Transverse colon (tissue), 4 donors: ENCODE measurements at regions not wholly inside any gene's neighbourhood (a gene's known extent, or its start where the extent isn't known, plus 50 kb on each side); places are given as distances from the start of the nearest gene placed in this dataset.

Experiments
- DNase-seq: peaks from one replicate; pipeline ENCODE4 v3.0.0-alpha.2; 2019
- H3K27ac ChIP-seq, 4 donors: fragments of 200-600 bp; sonication (generic); 2 replicates each; pipeline ENCODE4 v1.5.1; 2016 to 2018; ENCODE audit warnings: inconsistent platforms in 4 of 4
- H3K27me3 ChIP-seq: fragments of 200-600 bp; sonication (generic); 2 replicates; pipeline ENCODE4 v1.5.1; 2017; ENCODE audit warnings: inconsistent platforms
- H3K36me3 ChIP-seq, 4 donors: fragments of 200-600 bp; sonication (generic); 2 replicates each; pipeline ENCODE4 v1.5.1; 2017 to 2019; ENCODE audit warnings: inconsistent platforms in 4 of 4
- H3K4me1 ChIP-seq, 4 donors: fragments of 200-600 bp; sonication (generic); 2 replicates each; pipeline ENCODE4 v1.5.1; 2017 to 2020; ENCODE audit warnings: inconsistent platforms in 4 of 4
- H3K4me3 ChIP-seq, 4 donors: fragments of 200-600 bp; sonication (generic); 1 replicate in 1 of 4; 2 replicates in 3 of 4; pipeline versions ENCODE4 v1.5.1 to v1.6.1; 2017 to 2019; ENCODE audit warnings: inconsistent platforms in 4 of 4
- H3K9me3 ChIP-seq, 2 donors: fragments of 200-600 bp; sonication (generic); 2 replicates each; pipeline ENCODE4 v1.5.1; 2017 to 2019; ENCODE audit warnings: inconsistent platforms in 2 of 2
- EP300 ChIP-seq: sonication (generic); formaldehyde crosslinking; IDR thresholded peaks from one replicate; pipeline ENCODE4 v1.6.1; 2017; ENCODE audit warnings: antibody characterized with exemption, low read depth
- POLR2A ChIP-seq: fragments of 450-650 bp; IDR thresholded peaks from one replicate; pipeline ENCODE4 v1.6.1; 2016; ENCODE audit warnings: antibody characterized with exemption, mild to moderate bottlenecking, moderate library complexity
- POLR2AphosphoS5 ChIP-seq, 3 donors: sonication (generic); formaldehyde crosslinking; IDR thresholded peaks; one replicate each; pipeline ENCODE4 v1.6.1; 2016; ENCODE audit warnings: antibody characterized with exemption in 3 of 3
- WGBS, 2 donors: methylation state at CpG; one replicate each; pipeline ENCODE4 v1.1.5; 2018; ENCODE audit warnings: low coverage in 1 of 2; 5-methylcytosine and 5-hydroxymethylcytosine counted together
- in situ Hi-C, 4 donors: fragments of 200-750 bp; cut with MboI; loops; one replicate each; pipeline versions ENCODE4 v1.15.0 to v1.15.1; 2017; ENCODE audit warnings: low sequenced_read_pairs in 3 of 4, low pct_ligation_motif_present in 1 of 4, low pct_unique_long_range_greater_than_20kb in 1 of 4
- intact Hi-C: fragments of 100-400 bp; cut with DNase I; formaldehyde crosslinking; loops from one replicate; pipeline ENCODE4 v1.15.1; 2023; ENCODE audit warnings: low total_unique reads
- TF ChIP-seq, protein P1 (sequence below), 5 experiments: fragments of 200-600 bp in 3 of 5; fragments of 450-650 bp in 2 of 5; sonication (generic) in 3 of 5; IDR thresholded peaks; 1 replicate in 2 of 5; 2 replicates in 3 of 5; pipeline ENCODE4 v1.5.1; 2016 to 2017; ENCODE audit warnings: antibody characterized with exemption in 5 of 5, inconsistent platforms in 3 of 5, mild to moderate bottlenecking in 2 of 5, moderate library complexity in 1 of 5

DNA sequence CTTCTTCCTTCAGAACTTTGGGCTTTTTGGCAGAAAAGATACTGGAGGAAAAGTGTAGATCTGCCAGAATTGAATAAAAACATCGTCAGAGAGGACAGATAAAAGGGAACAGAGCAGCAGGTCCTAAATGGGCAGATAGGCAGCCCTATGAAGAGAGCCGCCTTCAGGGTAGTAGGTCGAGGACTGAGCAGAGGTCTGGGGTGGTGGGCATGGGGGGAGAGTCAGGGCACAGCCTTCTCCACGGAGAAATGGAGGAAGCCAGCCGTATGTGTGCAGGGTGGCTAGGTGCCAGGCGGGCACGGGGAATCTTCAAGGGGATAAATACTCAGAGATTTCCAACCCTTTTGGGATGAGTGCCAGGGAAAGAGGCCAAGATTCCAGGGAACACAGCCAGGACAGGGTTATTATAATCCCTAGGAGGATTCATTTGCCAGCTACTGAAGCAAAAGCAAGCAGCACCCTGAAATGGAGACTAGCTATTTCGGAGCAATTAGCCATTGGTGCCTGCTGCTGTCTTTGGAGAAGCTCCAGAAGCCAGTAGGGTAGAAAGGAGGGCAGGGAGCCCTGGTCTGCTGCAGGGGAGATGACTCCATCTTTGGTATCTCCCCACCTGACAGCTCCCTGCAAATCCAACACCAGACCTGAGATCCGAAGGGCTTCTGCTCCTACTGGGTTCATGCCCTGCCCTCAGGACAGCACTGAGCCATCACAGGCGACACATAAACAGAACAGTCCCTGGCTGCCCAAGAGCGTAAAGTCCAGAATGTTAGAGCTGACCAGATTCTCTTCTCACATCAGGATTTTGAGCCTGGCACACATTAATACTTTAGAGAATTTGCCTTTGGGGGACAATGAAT lies 174.5 kb upstream of the NTM start:
- in situ Hi-C loops: no loop called here

DNA sequence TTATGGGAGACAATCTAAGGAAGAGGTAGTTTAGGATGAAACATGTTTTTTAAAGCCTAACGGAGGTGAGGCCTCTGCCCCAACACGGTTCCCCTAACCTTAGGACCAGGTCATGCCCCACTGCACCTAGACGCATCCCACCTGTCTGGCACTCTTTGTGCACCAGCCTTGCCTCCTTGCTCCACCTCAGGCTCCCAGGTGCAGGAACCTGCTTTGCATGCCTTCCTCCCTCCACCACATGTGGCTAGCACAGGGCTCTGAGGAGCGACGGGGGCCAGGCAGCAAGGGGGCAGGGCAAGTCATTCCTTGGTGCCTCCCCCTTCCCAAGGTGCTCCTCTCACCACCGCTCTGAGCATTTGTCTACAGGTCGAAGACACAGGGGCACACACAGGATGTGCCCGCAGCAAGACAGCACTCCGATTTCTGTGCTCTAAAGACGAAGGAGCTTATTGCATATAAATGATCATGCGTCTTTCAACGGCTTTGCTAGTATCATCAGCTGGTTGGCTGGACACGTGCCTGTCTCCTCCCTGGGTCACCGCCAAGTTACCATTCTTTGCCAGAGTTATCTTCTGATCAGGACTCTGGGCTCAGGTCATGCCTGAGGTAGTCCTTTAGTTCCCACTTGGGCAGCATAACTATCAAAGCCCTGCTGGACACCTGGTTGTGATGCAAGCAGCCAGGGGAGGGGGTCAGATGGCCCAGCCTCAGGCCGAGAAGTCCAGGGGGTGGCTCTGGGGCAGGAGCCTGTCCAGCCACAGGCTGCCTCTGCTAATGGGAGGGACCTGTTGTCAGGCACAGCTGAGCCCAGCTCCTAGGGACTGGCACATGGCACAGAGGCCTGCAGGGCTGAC lies 172.0 kb upstream of the NTM start:
- Histone ChIP-seq H3K27me3 (no peaks in the 10 kb centered on the region), H3K9me3 (no peaks in the 10 kb centered on the region), H3K4me1 (peaks cover 4 to 17% (median 6%) of the 10 kb centered on the region in 4 donors), H3K36me3 (no peaks in the 10 kb centered on the region), H3K27ac (no peak overlapping the region), H3K4me3 (no peak overlapping the region)
- 74% methylated on average over 15 of the region's 15 CpGs; no CpG with 5 or more reads in 1 of the 2 donors for WGBS, 2 donors
- no peak for TF ChIP-seq POLR2A
- TF ChIP-seq EP300: no peak
- no peak for TF ChIP-seq POLR2AphosphoS5 (IDR thresholded peaks at IDR 0.05)
- TF ChIP-seq, protein P1, sequence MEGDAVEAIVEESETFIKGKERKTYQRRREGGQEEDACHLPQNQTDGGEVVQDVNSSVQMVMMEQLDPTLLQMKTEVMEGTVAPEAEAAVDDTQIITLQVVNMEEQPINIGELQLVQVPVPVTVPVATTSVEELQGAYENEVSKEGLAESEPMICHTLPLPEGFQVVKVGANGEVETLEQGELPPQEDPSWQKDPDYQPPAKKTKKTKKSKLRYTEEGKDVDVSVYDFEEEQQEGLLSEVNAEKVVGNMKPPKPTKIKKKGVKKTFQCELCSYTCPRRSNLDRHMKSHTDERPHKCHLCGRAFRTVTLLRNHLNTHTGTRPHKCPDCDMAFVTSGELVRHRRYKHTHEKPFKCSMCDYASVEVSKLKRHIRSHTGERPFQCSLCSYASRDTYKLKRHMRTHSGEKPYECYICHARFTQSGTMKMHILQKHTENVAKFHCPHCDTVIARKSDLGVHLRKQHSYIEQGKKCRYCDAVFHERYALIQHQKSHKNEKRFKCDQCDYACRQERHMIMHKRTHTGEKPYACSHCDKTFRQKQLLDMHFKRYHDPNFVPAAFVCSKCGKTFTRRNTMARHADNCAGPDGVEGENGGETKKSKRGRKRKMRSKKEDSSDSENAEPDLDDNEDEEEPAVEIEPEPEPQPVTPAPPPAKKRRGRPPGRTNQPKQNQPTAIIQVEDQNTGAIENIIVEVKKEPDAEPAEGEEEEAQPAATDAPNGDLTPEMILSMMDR (IDR thresholded peaks at IDR 0.05): no peak
- intact Hi-C loops (no loop called here), in situ Hi-C loops (no loop called here)
- no peak for DNase-seq

More for the DNA sequence above, 174.5 kb upstream of the NTM start:
- intact Hi-C loops: no loop called here
- H3K9me3 ChIP-seq: no peaks in the 10 kb centered on the region
- peak; percentile 61 for DNase-seq
- H3K4me3 ChIP-seq: no peak overlapping the region
- WGBS, 2 donors: 20 to 26% methylated on average over 8 to 10 of the region's 11 CpGs
- peak overlapping the region in 3 of 4 donors; percentile 12 to 68 (median 46) for H3K27ac ChIP-seq
- TF ChIP-seq POLR2AphosphoS5 (IDR thresholded peaks at IDR 0.05) (peak in 1 of 3 donors; percentile 23), POLR2A (no peak), EP300 (no peak)
- TF ChIP-seq, protein P1 (IDR thresholded peaks at IDR 0.05): no peak
- H3K27me3 ChIP-seq: no peaks in the 10 kb centered on the region
- H3K4me1 ChIP-seq: peaks cover 4 to 17% (median 6%) of the 10 kb centered on the region in 4 donors
- H3K36me3 ChIP-seq: no peaks in the 10 kb centered on the region

DNA sequence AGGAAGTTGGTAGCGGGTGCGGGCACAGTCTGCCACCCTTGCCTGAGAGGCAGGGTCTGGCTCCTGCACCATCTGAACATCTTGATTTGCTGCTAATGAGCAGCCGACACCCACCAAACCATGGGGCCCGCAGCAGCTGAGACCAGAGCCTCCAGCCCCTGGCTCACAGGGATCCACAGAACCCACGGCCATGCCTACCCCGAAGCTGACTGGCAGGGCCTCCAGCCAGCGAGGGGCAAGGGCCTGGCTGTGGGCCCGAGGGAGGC lies 171.5 kb upstream of the NTM start:
- WGBS, 2 donors: 91% methylated on average over 6 of the region's 8 CpGs; no CpG with 5 or more reads in 1 of the 2 donors
- peaks cover 4 to 17% (median 6%) of the 10 kb centered on the region in 4 donors for H3K4me1 ChIP-seq

More for the DNA sequence above, 171.5 kb upstream of the NTM start:
- no peak for TF ChIP-seq EP300
- TF ChIP-seq POLR2AphosphoS5 (IDR thresholded peaks at IDR 0.05): no peak
- TF ChIP-seq POLR2A: no peak
- TF ChIP-seq, protein P1 (IDR thresholded peaks at IDR 0.05): no peak
- Histone ChIP-seq H3K4me3 (no peak overlapping the region), H3K9me3 (no peaks in the 10 kb centered on the region), H3K27ac (no peak overlapping the region), H3K27me3 (no peaks in the 10 kb centered on the region), H3K36me3 (no peaks in the 10 kb centered on the region)
- in situ Hi-C loops (no loop called here), intact Hi-C loops (no loop called here)
- no peak for DNase-seq
